GM23248 (cell line): ENCODE measurements at regions not wholly inside any gene's neighbourhood (a gene's known extent, or its start where the extent isn't known, plus 50 kb on each side); places are given as distances from the start of the nearest gene placed in this dataset.
"Not testable (repeated sequence)": the region's sequence is repeated elsewhere in the genome, so short reads cannot be mapped to it uniquely, and the experiment has no call there.

ENCODE experiments used
- DNase-seq: peaks from one replicate; pipeline ENCODE4 v3.0.0-alpha.2; 2015
- H2AFZ ChIP-seq: fragments of 200-600 bp; sonication (generic); 2 replicates; pipeline ENCODE4 v1.6.1; 2016; ENCODE audit warnings: antibody characterized with exemption
- H3F3A ChIP-seq: fragments of 200-600 bp; sonication (generic); 2 replicates; pipeline ENCODE4 v1.6.1; 2016; ENCODE audit warnings: mild to moderate bottlenecking, antibody characterized with exemption, mixed run types; ENCODE audit not compliant: insufficient read depth
- H3K27ac ChIP-seq: fragments of 200-600 bp; sonication (generic); 2 replicates; pipeline ENCODE4 v1.5.1; 2016; ENCODE audit warnings: mild to moderate bottlenecking
- H3K27me3 ChIP-seq: fragments of 200-600 bp; sonication (generic); replicated peaks from 2 replicates; pipeline ENCODE4 v1.6.1; 2016; ENCODE audit warnings: mild to moderate bottlenecking; ENCODE audit not compliant: insufficient read depth
- H3K36me3 ChIP-seq: fragments of 200-600 bp; sonication (generic); 2 replicates; pipeline ENCODE4 v1.6.1; 2016; ENCODE audit warnings: low read depth, mild to moderate bottlenecking
- H3K4me1 ChIP-seq: fragments of 200-600 bp; sonication (generic); 2 replicates; pipeline ENCODE4 v1.6.1; 2016; ENCODE audit warnings: mild to moderate bottlenecking; ENCODE audit not compliant: insufficient read depth
- H3K4me2 ChIP-seq: fragments of 200-600 bp; sonication (generic); one replicate; pipeline ENCODE4 v1.6.1; 2016; ENCODE audit warnings: mild to moderate bottlenecking; ENCODE audit not compliant: unreplicated experiment
- H3K4me3 ChIP-seq: fragments of 200-600 bp; sonication (generic); 2 replicates; pipeline ENCODE4 v1.5.1; 2016; ENCODE audit warnings: mild to moderate bottlenecking
- H3K79me2 ChIP-seq: fragments of 200-600 bp; sonication (generic); 2 replicates; pipeline ENCODE4 v1.6.1; 2016; ENCODE audit warnings: mild to moderate bottlenecking; ENCODE audit not compliant: insufficient read depth
- H3K9ac ChIP-seq: fragments of 200-600 bp; sonication (generic); 2 replicates; pipeline ENCODE4 v1.6.1; 2016; ENCODE audit warnings: mild to moderate bottlenecking
- H3K9me2 ChIP-seq: fragments of 200-600 bp; sonication (generic); 2 replicates; pipeline ENCODE4 v1.6.1; 2016; ENCODE audit warnings: mixed run types, mild to moderate bottlenecking, moderate library complexity; ENCODE audit not compliant: insufficient read depth
- H3K9me3 ChIP-seq: fragments of 200-600 bp; sonication (generic); one replicate; pipeline ENCODE4 v1.6.1; 2017; ENCODE audit warnings: low read depth
- H4K20me1 ChIP-seq: fragments of 200-600 bp; sonication (generic); 2 replicates; pipeline ENCODE4 v1.6.0; 2016; ENCODE audit not compliant: insufficient read depth
- EZH2 ChIP-seq: fragments of 200-600 bp; sonication (generic); IDR thresholded peaks from 2 replicates; pipeline ENCODE4 v1.6.1; 2018; ENCODE audit warnings: antibody characterized with exemption, mild to moderate bottlenecking; ENCODE audit not compliant: insufficient read depth, poor library complexity, severe bottlenecking
- EZH2phosphoT487 ChIP-seq: fragments of 200-600 bp; sonication (generic); IDR thresholded peaks from 2 replicates; pipeline ENCODE4 v1.6.1; 2018; ENCODE audit warnings: antibody characterized with exemption, moderate library complexity, mild to moderate bottlenecking, low read depth; ENCODE audit not compliant: insufficient read depth
- WGBS, 2 experiments: methylation state at CpG; one replicate each; pipeline ENCODE4 v1.1.6; 2015 to 2017; ENCODE audit warnings: low lambda C conversion rate in 2 of 2, low coverage in 1 of 2; ENCODE audit errors: missing lambda C conversion rate in 2 of 2; 5-methylcytosine and 5-hydroxymethylcytosine counted together
- in situ Hi-C: fragments of 300-500 bp; cut with MboI; formaldehyde crosslinking; loops from 2 replicates; pipeline ENCODE4 v1.15.0; 2020

GRCh38 chrX:132302687-132303086 is 83.4 kb upstream of the RAP2C start:
- H3K79me2 ChIP-seq, DNase-seq, H3K9me2 ChIP-seq, H3K36me3 ChIP-seq, H3K4me3 ChIP-seq, H3K9ac ChIP-seq, H3K27me3 ChIP-seq, H4K20me1 ChIP-seq, H3K9me3 ChIP-seq, H2AFZ ChIP-seq, H3F3A ChIP-seq, H3K4me2 ChIP-seq, in situ Hi-C loops, H3K4me1 ChIP-seq, H3K27ac ChIP-seq: not testable (repeated sequence)
- WGBS, 2 experiments: 54 to 63% methylated on average over 3 of the region's 3 CpGs

- no peak overlapping the region for H3K27ac ChIP-seq
- no peaks in the 10 kb centered on the region for H3K4me1 ChIP-seq
- no peaks in the 10 kb centered on the region for H3K27me3 ChIP-seq
- H2AFZ ChIP-seq: no peak overlapping the region
- no peaks in the 10 kb centered on the region for H3F3A ChIP-seq
- H3K79me2 ChIP-seq: no peaks in the 10 kb centered on the region
- H3K36me3 ChIP-seq: no peaks in the 10 kb centered on the region
- TF ChIP-seq EZH2: no peak
- TF ChIP-seq EZH2phosphoT487: no peak
- H3K4me3 ChIP-seq: no peak overlapping the region
- no peak overlapping the region for H3K9ac ChIP-seq
- no peak for DNase-seq
- no peaks in the 10 kb centered on the region for H3K9me3 ChIP-seq
- no peaks in the 10 kb centered on the region for H4K20me1 ChIP-seq
- H3K9me2 ChIP-seq: no peaks in the 10 kb centered on the region
- 83 to 86% methylated on average over 2 of the region's 2 CpGs for WGBS, 2 experiments
- in situ Hi-C loops: loop anchor here (10.0 kb wide), 1 partner anchor 310 kb away; no protein-coding TSS in a partner anchor
- no peak overlapping the region for H3K4me2 ChIP-seq
These were observed 75.7 kb upstream of the RAP2C start for GRCh38 chrX:132294776-132295495.

- Histone ChIP-seq H3K36me3 (no peaks in the 10 kb centered on the region), H3K4me1 (no peaks in the 10 kb centered on the region), H3K4me2 (no peak overlapping the region), H2AFZ (no peak overlapping the region), H3K27ac (no peak overlapping the region), H3K9me3 (no peaks in the 10 kb centered on the region), H3K9ac (no peak overlapping the region), H3F3A (no peaks in the 10 kb centered on the region), H3K9me2 (no peaks in the 10 kb centered on the region), H3K27me3 (no peaks in the 10 kb centered on the region), H3K4me3 (no peak overlapping the region), H3K79me2 (no peaks in the 10 kb centered on the region), H4K20me1 (no peaks in the 10 kb centered on the region)
- in situ Hi-C loops: loop anchor here (10.0 kb wide), 1 partner anchor 311 kb away; no protein-coding TSS in a partner anchor
- DNase-seq: no peak
- TF ChIP-seq EZH2 (no peak), EZH2phosphoT487 (no peak)
- WGBS, 2 experiments: 92 to 100% methylated on average over 1 of the region's 1 CpG
These were observed 74.9 kb upstream of the RAP2C start for GRCh38 chrX:132294192-132294591.

GRCh38 chrX:132292793-132293192 is 73.5 kb upstream of the RAP2C start:
- Histone ChIP-seq H3K9me3 (no peaks in the 10 kb centered on the region), H3K4me2 (no peak overlapping the region), H3K4me1 (no peaks in the 10 kb centered on the region), H3K4me3 (no peak overlapping the region), H3K27ac (no peak overlapping the region), H3K9me2 (no peaks in the 10 kb centered on the region), H3K79me2 (no peaks in the 10 kb centered on the region), H4K20me1 (no peaks in the 10 kb centered on the region), H3F3A (no peaks in the 10 kb centered on the region), H2AFZ (no peak overlapping the region), H3K27me3 (no peaks in the 10 kb centered on the region), H3K36me3 (no peaks in the 10 kb centered on the region), H3K9ac (no peak overlapping the region)
- in situ Hi-C loops: loop anchor here (10.0 kb wide), 1 partner anchor 312 kb away; no protein-coding TSS in a partner anchor
- WGBS, 2 experiments: 18 to 20% methylated on average over 5 of the region's 5 CpGs
- TF ChIP-seq EZH2phosphoT487: no peak
- no peak for TF ChIP-seq EZH2
- DNase-seq: peak; percentile 61
